AG04449 (cell line): ENCODE measurements at regions not wholly inside any gene's neighbourhood (a gene's known extent, or its start where the extent isn't known, plus 50 kb on each side); places are given as distances from the start of the nearest gene placed in this dataset.

Experiments
- CTCF ChIA-PET: fragments of 350-600 bp; formaldehyde crosslinking; extraction: SDS; loops from one replicate; lab custom pipeline; 2021; ENCODE audit warnings: antibody characterized with exemption; lab: Yijun Ruan, JAX
- POLR2A ChIA-PET: fragments of 400-600, 350-600 bp; formaldehyde crosslinking; extraction: SDS; loops from one replicate; lab custom pipeline; 2020; ENCODE audit warnings: antibody characterized with exemption, inconsistent platforms; lab: Yijun Ruan, JAX
- DNase-seq: peaks from one replicate; pipeline ENCODE4 v3.0.0-alpha.2; 2010; ENCODE audit warnings: low read depth, low spot score
- H3K4me3 ChIP-seq: 2 replicates; pipeline ENCODE4 v1.5.1; 2011; ENCODE audit warnings: low read depth, mild to moderate bottlenecking, control low read depth, low read length
- CTCF ChIP-seq: IDR thresholded peaks from one replicate; pipeline ENCODE4 v1.5.1; 2011; ENCODE audit warnings: mild to moderate bottlenecking, moderate library complexity, low read length, control low read depth, inconsistent platforms; ENCODE audit not compliant: insufficient read depth; ENCODE audit errors: missing control alignments

- no peak for TF ChIP-seq CTCF
- DNase-seq, result no peak
- no peak overlapping the region for H3K4me3 ChIP-seq
- ChIA-PET POLR2A (no interaction called here), CTCF (interaction anchor here (1.5 kb wide), 1 partner anchor 13 kb away, joined by 5 read pairs; no protein-coding TSS in a partner anchor)
Observed at GRCh38 chr12:105555556-105556295, 225.2 kb downstream of the C12orf75 start.

GRCh38 chr12:105559310-105559709 is 228.8 kb downstream of the C12orf75 start:
- CTCF ChIA-PET, result no interaction called here
- POLR2A ChIA-PET, result no interaction called here

GRCh38 chr12:105561546-105562198 is 231.2 kb downstream of the C12orf75 start:
- POLR2A ChIA-PET, result interaction anchor here (1.1 kb wide), 1 partner anchor 425 kb away, joined by 4 read pairs; no protein-coding TSS in a partner anchor
- peak; percentile 34 for DNase-seq

More at GRCh38 chr12:105559310-105559709, 228.8 kb downstream of the C12orf75 start:
- no peak for TF ChIP-seq CTCF
- no peak overlapping the region for H3K4me3 ChIP-seq
- no peak for DNase-seq

GRCh38 chr12:105562199-105562971 is 231.9 kb downstream of the C12orf75 start:
- peak overlapping the region; percentile 29 for H3K4me3 ChIP-seq
- ChIA-PET CTCF (interaction anchor here (0.6 kb wide), 1 partner anchor 25 kb away, joined by 4 read pairs; no protein-coding TSS in a partner anchor), POLR2A (interaction anchor here (0.6 to 1.1 kb wide), 6 partner anchors 39 to 577 kb away, joined by 3 to 6 read pairs (median 4); partner anchors contain the start of gene NUAK1)
- no peak for TF ChIP-seq CTCF
- peak; percentile 45 for DNase-seq

More at GRCh38 chr12:105561546-105562198, 231.2 kb downstream of the C12orf75 start:
- no peak overlapping the region for H3K4me3 ChIP-seq
- CTCF ChIA-PET, result interaction anchor here (0.7 kb wide), 1 partner anchor 10 kb away, joined by 3 read pairs; no protein-coding TSS in a partner anchor
- peak; percentile 8 for TF ChIP-seq CTCF

- CTCF ChIA-PET, result no interaction called here
- POLR2A ChIA-PET, result no interaction called here
Observed at GRCh38 chr12:105567061-105567460, 236.6 kb downstream of the C12orf75 start.

More at GRCh38 chr12:105567061-105567460, 236.6 kb downstream of the C12orf75 start:
- no peak for DNase-seq
- no peak overlapping the region for H3K4me3 ChIP-seq
- no peak for TF ChIP-seq CTCF
